OCI-LY7 (cell line): ENCODE measurements at regions not wholly inside any gene's neighbourhood (a gene's known extent, or its start where the extent isn't known, plus 50 kb on each side); places are given as distances from the start of the nearest gene placed in this dataset.

Experiments used
- BruUV-seq: library from RNA; stranded (reverse); fragments of 400-500 nt; replicated peaks from 2 replicates; lab custom pipeline; 2021; lab: Mats Ljungman, UMichigan
- CTCF ChIA-PET: fragments of 300-600 bp; sonication (Branson Sonifier 250); formaldehyde crosslinking; loops from one replicate; lab custom pipeline; 2022; ENCODE audit warnings: antibody characterized with exemption; ENCODE audit not compliant: unreplicated experiment; lab: Charles Lee
- POLR2A ChIA-PET: fragments of 300-600 bp; sonication (Branson Sonifier 250); formaldehyde crosslinking; loops from one replicate; lab custom pipeline; 2022; ENCODE audit warnings: antibody characterized with exemption; lab: Charles Lee
- DNase-seq: peaks from one replicate; pipeline ENCODE4 v3.0.0-alpha.2; 2015; ENCODE audit warnings: low spot score
- H2AFZ ChIP-seq: fragments of 200-600 bp; sonication (generic), shearing (Covaris generic); 2 replicates; pipeline ENCODE4 v1.6.1; 2014; ENCODE audit warnings: mild to moderate bottlenecking, antibody characterized with exemption, low read length, moderate library complexity
- H3K27ac ChIP-seq: fragments of 200-600 bp; sonication (generic); 2 replicates; pipeline ENCODE4 v1.5.1; 2014; ENCODE audit warnings: mixed run types, low read depth, mild to moderate bottlenecking, moderate library complexity, low read length, inconsistent platforms; ENCODE audit not compliant: poor library complexity, severe bottlenecking
- H3K36me3 ChIP-seq: fragments of 200-600 bp; sonication (generic); 2 replicates; pipeline ENCODE4 v1.6.1; 2014; ENCODE audit warnings: mild to moderate bottlenecking, antibody characterized with exemption, low read length, moderate library complexity, mixed read lengths; ENCODE audit not compliant: insufficient read depth
- H3K4me1 ChIP-seq: fragments of 200-600 bp; sonication (generic); 2 replicates; pipeline ENCODE4 v1.5.1; 2014; ENCODE audit warnings: mild to moderate bottlenecking, low read length; ENCODE audit not compliant: insufficient read depth, poor library complexity, severe bottlenecking
- H3K4me2 ChIP-seq: fragments of 200-600 bp; sonication (generic); 2 replicates; pipeline ENCODE4 v1.6.1; 2014; ENCODE audit warnings: mild to moderate bottlenecking, low read length
- H3K4me3 ChIP-seq: fragments of 200-600 bp; sonication (generic); 2 replicates; pipeline ENCODE4 v1.5.1; 2014; ENCODE audit warnings: mild to moderate bottlenecking, low read depth, low read length; ENCODE audit not compliant: poor library complexity, severe bottlenecking
- H3K79me2 ChIP-seq: fragments of 200-600 bp; sonication (generic); 2 replicates; pipeline ENCODE4 v1.6.1; 2016; ENCODE audit warnings: low read depth, mild to moderate bottlenecking, low read length, moderate library complexity, mixed read lengths; ENCODE audit not compliant: insufficient read depth
- H3K9me2 ChIP-seq: fragments of 200-600 bp; sonication (generic); 2 replicates; pipeline ENCODE4 v1.6.1; 2016; ENCODE audit warnings: mild to moderate bottlenecking, low read length, mixed read lengths; ENCODE audit not compliant: insufficient read depth
- H3K9me3 ChIP-seq: fragments of 200-600 bp; sonication (generic); 2 replicates; pipeline ENCODE4 v1.6.1; 2014; ENCODE audit warnings: mild to moderate bottlenecking, mixed run types, low read length, mixed read lengths
- H4K20me1 ChIP-seq: fragments of 200-600 bp; sonication (generic); 2 replicates; pipeline ENCODE4 v1.6.1; 2014; ENCODE audit warnings: mild to moderate bottlenecking, antibody characterized with exemption, low read length, moderate library complexity, mixed read lengths; ENCODE audit not compliant: insufficient read depth
- CTCF ChIP-seq: fragments of 200-600 bp; sonication (generic); conservative IDR thresholded peaks from 2 replicates; pipeline ENCODE4 v1.5.1; 2014; ENCODE audit warnings: mild to moderate bottlenecking, antibody characterized with exemption, low read length, moderate library complexity, mixed read lengths
- EZH2phosphoT487 ChIP-seq: fragments of 200-600 bp; sonication (generic); IDR thresholded peaks from 2 replicates; pipeline ENCODE4 v1.6.1; 2018; ENCODE audit warnings: low read depth, borderline replicate concordance, mild to moderate bottlenecking, mixed run types, antibody characterized with exemption, low read length, moderate library complexity, mixed read lengths
- intact Hi-C: fragments of 100-400 bp; cut with micrococcal nuclease; formaldehyde crosslinking; loops from one replicate; pipeline ENCODE4 v1.10.0; 2022; ENCODE audit not compliant: unreplicated experiment

- Histone ChIP-seq H3K4me3 (no peak overlapping the region), H3K4me1 (no peaks in the 10 kb centered on the region), H2AFZ (no peak overlapping the region), H3K9me3 (no peaks in the 10 kb centered on the region), H3K36me3 (no peaks in the 10 kb centered on the region), H3K27ac (no peak overlapping the region), H4K20me1 (no peaks in the 10 kb centered on the region), H3K4me2 (no peak overlapping the region), H3K79me2 (no peaks in the 10 kb centered on the region), H3K9me2 (no peaks in the 10 kb centered on the region)
- TF ChIP-seq EZH2phosphoT487 (no peak), CTCF (no peak)
- BruUV-seq: no TSS peak
- intact Hi-C loops: no loop called here
- CTCF ChIA-PET: no interaction called here
- no peak for DNase-seq
- POLR2A ChIA-PET: interaction anchor here (0.6 kb wide), 1 partner anchor 402 kb away, joined by 3 read pairs; no protein-coding TSS in a partner anchor
Observed at GRCh38 chr10:21171936-21172541, 274.9 kb upstream of the NEBL start.

- Histone ChIP-seq H3K9me3 (no peaks in the 10 kb centered on the region), H3K27ac (no peak overlapping the region), H3K9me2 (no peaks in the 10 kb centered on the region), H3K4me2 (no peak overlapping the region), H4K20me1 (no peaks in the 10 kb centered on the region), H2AFZ (no peak overlapping the region), H3K79me2 (no peaks in the 10 kb centered on the region), H3K4me3 (no peak overlapping the region), H3K4me1 (no peaks in the 10 kb centered on the region), H3K36me3 (no peaks in the 10 kb centered on the region)
- intact Hi-C loops: no loop called here
- peak; percentile 1 for DNase-seq
- ChIA-PET CTCF (no interaction called here), POLR2A (no interaction called here)
- TF ChIP-seq CTCF: peak; percentile 44; the same call in 1 of the 2 replicates
- TF ChIP-seq EZH2phosphoT487: no peak
- BruUV-seq: no TSS peak
Observed at GRCh38 chr10:21171197-21171935, 274.3 kb upstream of the NEBL start.

DNA sequence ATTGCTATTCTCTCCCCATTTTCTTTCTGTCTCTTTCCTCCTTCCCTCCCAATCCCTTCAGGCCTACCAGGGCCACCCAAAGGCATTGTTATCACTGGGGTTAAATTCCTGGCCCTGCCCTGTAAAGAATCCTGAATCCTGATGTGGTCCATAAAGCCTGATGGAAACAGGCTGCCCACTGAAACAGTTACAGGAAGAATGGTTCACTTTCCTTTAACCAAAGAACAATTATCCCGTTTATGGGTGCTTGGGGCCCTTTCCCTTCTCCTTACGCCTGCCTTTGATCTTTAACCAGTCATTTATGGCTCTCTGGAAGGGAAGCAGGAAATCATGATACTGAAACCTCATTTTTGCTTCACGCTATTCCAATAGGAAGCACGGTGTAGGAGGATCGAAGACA lies 273.1 kb upstream of the NEBL start:
- Histone ChIP-seq H4K20me1 (no peaks in the 10 kb centered on the region), H3K36me3 (no peaks in the 10 kb centered on the region), H3K9me3 (no peaks in the 10 kb centered on the region), H3K9me2 (no peaks in the 10 kb centered on the region), H3K4me1 (no peaks in the 10 kb centered on the region), H3K27ac (no peak overlapping the region), H2AFZ (no peak overlapping the region), H3K4me2 (no peak overlapping the region), H3K79me2 (no peaks in the 10 kb centered on the region), H3K4me3 (no peak overlapping the region)
- ChIA-PET CTCF (no interaction called here), POLR2A (no interaction called here)
- no peak for TF ChIP-seq CTCF
- no peak for TF ChIP-seq EZH2phosphoT487
- no peak for DNase-seq
- BruUV-seq: no TSS peak
- intact Hi-C loops: no loop called here
